GM18499 (cell line): ENCODE measurements at regions not wholly inside any gene's neighbourhood (a gene's known extent, or its start where the extent isn't known, plus 50 kb on each side); places are given as distances from the start of the nearest gene placed in this dataset.
"Not testable (repeated sequence)": the region's sequence is repeated elsewhere in the genome, so short reads cannot be mapped to it uniquely, and the experiment has no call there.

ENCODE experiments used
- ATAC-seq: cut with Tn5 transposase; IDR thresholded peaks from one replicate; pipeline ENCODE4 v1.9.1; 2021; ENCODE audit warnings: moderate number of reproducible peaks; ENCODE audit not compliant: insufficient read depth, unreplicated experiment

GRCh38 chrX:22746081-22746480, 253.7 kb upstream of the DDX53 start:
- no peak for ATAC-seq

GRCh38 chrX:22748093-22748999, 251.4 kb upstream of the DDX53 start:
- peak; percentile 65 for ATAC-seq

GRCh38 chrX:22758807-22759481, 240.8 kb upstream of the DDX53 start:
- ATAC-seq, result peak; percentile 74

DNA sequence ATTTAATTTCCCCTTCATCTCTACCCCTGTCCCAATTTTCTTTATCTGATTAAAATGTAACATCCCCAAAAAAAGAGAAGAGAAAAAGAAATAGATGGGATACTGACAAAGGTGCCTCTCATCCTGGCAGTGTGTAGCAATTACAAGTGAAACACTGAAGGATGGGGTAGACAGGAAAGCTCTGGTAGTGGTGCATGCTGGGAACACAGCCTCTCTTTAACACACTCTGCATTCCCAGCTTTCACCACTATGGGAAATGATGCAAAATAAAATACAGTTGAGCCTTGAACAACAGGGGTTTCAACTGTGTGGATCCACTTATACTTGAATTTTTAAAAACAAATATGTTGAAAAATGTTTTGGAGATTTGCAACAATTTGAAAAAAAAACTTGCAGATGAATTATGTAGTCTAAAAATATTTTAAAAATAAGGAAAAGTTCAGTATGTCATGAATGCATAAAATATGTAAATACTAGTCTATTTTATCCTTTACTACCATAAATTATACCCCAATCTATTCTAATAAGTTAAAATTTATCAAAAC, 239.2 kb upstream of the DDX53 start:
- ATAC-seq, result no peak

DNA sequence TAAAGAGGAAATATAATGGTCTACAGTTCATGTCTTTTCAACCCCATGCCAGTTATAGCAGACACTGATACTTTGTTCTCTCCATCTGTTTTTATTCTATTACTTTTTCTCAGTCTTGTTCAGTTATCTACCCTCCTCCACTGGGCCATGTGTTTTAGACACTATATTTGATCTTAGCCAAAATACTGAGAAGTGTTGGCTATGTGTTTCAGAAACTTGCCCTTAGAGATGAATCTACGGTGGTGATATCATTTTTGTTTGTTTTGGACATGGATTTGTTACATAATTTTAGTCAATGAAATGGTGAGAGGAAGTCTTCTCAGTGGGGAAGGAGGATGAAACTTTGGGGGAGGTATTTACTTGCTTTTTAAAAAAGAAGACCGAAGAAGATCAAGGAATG, 211.5 kb upstream of the DDX53 start:
- ATAC-seq, result no peak

- no peak for ATAC-seq
Observed at GRCh38 chrX:22795671-22796070, 204.1 kb upstream of the DDX53 start.

- ATAC-seq, result no peak
Observed at GRCh38 chrX:22800360-22800759, 199.4 kb upstream of the DDX53 start.

DNA sequence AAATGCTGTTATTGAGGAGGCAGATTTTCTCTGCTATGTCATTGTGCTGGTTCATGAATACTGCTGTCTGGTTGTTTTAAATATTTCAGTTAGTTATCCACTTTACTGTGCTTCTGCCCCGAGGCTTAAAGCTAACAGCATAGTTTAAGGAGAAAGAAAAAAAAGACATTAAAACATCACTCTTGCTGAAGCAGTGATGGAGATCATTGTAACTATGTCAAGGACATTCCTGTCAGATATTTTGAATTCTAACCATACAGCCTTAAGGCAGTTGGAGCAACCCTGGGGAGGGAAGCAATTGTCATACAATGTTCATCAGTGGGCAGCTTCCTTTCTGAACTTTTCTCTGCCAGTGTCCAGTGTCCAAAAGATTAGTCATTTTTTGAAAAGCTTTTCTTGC, 199.0 kb upstream of the DDX53 start:
- ATAC-seq, result no peak

GRCh38 chrX:22803353-22803752, 196.4 kb upstream of the DDX53 start:
- no peak for ATAC-seq

DNA sequence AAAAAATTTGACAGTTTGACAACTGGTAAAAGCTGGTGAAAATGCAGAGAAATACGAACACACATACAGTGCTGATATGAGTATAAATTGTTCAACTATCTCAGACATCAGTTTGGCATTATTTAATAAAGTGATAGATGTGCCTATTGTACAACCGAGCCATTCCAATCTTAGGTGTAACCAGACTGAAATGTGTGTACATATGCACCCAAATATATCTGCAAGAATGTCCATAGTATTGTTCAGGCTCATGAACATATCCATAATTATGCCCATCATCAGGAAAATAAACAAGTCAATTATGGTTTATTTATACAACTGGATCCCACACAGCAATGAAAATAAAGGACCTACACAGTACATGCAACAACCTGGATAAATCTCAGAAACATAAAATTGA, 188.9 kb upstream of the DDX53 start:
- no peak for ATAC-seq

- ATAC-seq, result no peak
Observed at GRCh38 chrX:22818061-22818460, 181.7 kb upstream of the DDX53 start.

DNA sequence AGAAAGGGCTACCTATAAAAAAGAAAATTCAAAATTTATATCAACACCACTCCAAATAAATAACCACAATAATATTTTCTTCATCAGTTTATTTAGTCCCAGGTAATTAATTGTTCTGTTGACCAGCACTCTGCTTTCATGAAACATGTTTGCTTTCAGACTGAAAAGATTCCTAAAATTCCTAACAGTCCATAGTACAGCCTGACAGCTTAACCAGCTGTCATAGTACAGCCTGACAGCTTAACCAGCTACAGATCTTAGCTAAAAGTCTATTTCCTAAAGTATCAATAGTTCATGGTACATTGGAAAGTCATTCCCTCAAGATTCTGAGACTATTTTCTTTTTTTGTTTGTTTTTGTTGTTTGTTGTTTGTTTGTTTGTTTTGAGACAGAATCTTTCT, 144.1 kb upstream of the DDX53 start:
- ATAC-seq, result no peak

- no peak for ATAC-seq
Observed at GRCh38 chrX:22859642-22860041, 140.1 kb upstream of the DDX53 start.

DNA sequence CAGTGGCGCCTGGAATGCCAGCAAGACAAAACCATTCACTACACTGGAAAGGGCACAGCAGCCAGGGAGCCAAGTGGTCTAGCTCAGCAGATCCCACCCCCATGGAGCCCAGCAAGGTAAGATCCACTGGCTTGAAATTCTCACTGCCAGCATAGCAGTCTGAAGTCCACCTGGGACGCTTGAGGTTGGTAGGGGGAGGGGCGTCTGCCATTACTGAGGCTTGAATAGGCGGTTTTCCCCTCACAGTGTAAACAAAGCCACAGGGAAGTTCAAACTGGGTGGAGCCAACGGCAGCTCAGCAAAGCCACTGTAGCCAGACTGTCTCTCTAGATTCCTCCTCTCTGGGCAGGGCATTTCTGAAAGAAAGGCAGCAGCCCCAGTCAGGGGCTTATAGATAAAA, 133.0 kb upstream of the DDX53 start:
- ATAC-seq, result not testable (repeated sequence)

DNA sequence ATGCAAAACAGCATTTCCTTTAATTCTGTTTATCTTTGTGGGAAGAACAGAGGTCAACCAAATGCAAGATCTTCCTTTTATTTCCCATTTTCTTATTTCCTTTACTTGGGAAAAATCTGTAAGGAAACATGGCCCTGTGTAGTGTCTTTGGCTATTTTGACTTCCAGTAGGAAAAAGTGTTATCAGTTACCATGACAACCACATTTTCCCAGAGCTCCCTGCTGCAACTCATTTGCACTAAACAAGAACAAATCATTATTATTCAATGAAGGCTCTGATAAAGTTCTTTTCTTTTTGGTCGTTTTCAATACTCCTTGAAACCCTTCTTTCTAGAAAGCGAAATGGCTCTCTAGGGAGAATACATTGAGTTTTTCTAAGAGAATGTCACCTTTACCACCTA, 117.2 kb upstream of the DDX53 start:
- ATAC-seq, result no peak

DNA sequence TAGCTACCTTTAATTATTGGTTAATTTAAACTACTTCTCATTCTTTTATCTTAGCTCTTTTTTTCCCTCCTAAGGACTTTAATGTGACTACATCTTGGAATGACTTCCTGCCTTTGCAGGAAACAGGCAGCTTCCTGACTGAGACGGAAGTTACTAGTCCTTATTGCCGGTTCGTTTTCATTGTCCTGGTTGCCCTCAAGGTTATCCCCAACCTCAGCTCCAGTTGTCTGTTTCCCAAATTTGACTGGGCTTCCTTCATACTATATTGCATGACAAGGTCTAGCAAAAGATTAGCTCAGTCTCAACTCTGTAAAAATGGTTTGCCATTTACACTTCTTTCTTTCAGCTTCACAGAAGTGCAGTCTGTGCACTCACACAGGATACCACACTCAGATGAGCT, 109.9 kb upstream of the DDX53 start:
- no peak for ATAC-seq

DNA sequence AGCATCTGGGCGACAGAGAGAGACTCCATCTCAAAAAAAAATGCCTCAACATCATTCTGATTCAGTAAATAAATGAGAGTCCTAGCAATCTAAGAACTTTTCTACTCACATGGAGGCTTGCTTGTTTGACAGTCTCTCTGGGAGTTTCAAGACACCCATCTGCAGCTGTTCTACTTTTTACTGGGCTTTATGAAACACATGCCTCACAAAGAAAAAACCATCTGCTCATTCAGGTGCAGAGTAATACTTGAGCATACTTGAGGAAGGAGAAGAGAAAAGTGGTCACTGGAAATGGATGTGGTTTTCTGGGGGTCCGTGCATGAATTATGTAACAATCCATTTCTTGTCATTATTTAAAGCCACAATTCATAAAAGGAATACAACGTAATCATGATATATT, 87.1 kb upstream of the DDX53 start:
- no peak for ATAC-seq

GRCh38 chrX:22922961-22923360, 76.8 kb upstream of the DDX53 start:
- ATAC-seq, result no peak

DNA sequence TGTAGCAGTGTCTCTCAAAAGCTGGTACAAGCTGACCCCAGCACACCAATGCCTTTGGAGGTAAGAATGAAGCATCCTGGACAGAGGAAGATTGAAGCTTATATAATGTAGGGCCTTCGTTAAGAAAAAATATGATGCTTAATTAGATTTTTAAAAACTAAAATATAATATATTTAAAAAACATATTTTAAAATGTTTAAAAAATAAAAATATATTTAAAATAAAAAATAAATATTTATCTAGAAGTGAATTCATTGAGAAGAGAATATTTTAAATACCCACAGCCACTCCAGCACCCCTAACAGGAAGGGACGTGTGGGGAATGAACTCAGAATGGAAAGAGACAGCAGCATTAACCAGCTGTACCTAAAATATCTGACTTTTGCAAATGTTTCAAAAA, 65.1 kb upstream of the DDX53 start:
- ATAC-seq, result no peak

- no peak for ATAC-seq
Observed at GRCh38 chrX:22944945-22945344, 54.8 kb upstream of the DDX53 start.
